GM23248 (cell line): ENCODE measurements at regions not wholly inside any gene's neighbourhood (a gene's known extent, or its start where the extent isn't known, plus 50 kb on each side); places are given as distances from the start of the nearest gene placed in this dataset.

Experiments used
- DNase-seq: peaks from one replicate; pipeline ENCODE4 v3.0.0-alpha.2; 2015
- H2AFZ ChIP-seq: fragments of 200-600 bp; sonication (generic); 2 replicates; pipeline ENCODE4 v1.6.1; 2016; ENCODE audit warnings: antibody characterized with exemption
- H3F3A ChIP-seq: fragments of 200-600 bp; sonication (generic); 2 replicates; pipeline ENCODE4 v1.6.1; 2016; ENCODE audit warnings: mild to moderate bottlenecking, antibody characterized with exemption, mixed run types; ENCODE audit not compliant: insufficient read depth
- H3K27ac ChIP-seq: fragments of 200-600 bp; sonication (generic); 2 replicates; pipeline ENCODE4 v1.5.1; 2016; ENCODE audit warnings: mild to moderate bottlenecking
- H3K27me3 ChIP-seq: fragments of 200-600 bp; sonication (generic); replicated peaks from 2 replicates; pipeline ENCODE4 v1.6.1; 2016; ENCODE audit warnings: mild to moderate bottlenecking; ENCODE audit not compliant: insufficient read depth
- H3K36me3 ChIP-seq: fragments of 200-600 bp; sonication (generic); 2 replicates; pipeline ENCODE4 v1.6.1; 2016; ENCODE audit warnings: low read depth, mild to moderate bottlenecking
- H3K4me1 ChIP-seq: fragments of 200-600 bp; sonication (generic); 2 replicates; pipeline ENCODE4 v1.6.1; 2016; ENCODE audit warnings: mild to moderate bottlenecking; ENCODE audit not compliant: insufficient read depth
- H3K4me2 ChIP-seq: fragments of 200-600 bp; sonication (generic); one replicate; pipeline ENCODE4 v1.6.1; 2016; ENCODE audit warnings: mild to moderate bottlenecking; ENCODE audit not compliant: unreplicated experiment
- H3K4me3 ChIP-seq: fragments of 200-600 bp; sonication (generic); 2 replicates; pipeline ENCODE4 v1.5.1; 2016; ENCODE audit warnings: mild to moderate bottlenecking
- H3K79me2 ChIP-seq: fragments of 200-600 bp; sonication (generic); 2 replicates; pipeline ENCODE4 v1.6.1; 2016; ENCODE audit warnings: mild to moderate bottlenecking; ENCODE audit not compliant: insufficient read depth
- H3K9ac ChIP-seq: fragments of 200-600 bp; sonication (generic); 2 replicates; pipeline ENCODE4 v1.6.1; 2016; ENCODE audit warnings: mild to moderate bottlenecking
- H3K9me2 ChIP-seq: fragments of 200-600 bp; sonication (generic); 2 replicates; pipeline ENCODE4 v1.6.1; 2016; ENCODE audit warnings: mixed run types, mild to moderate bottlenecking, moderate library complexity; ENCODE audit not compliant: insufficient read depth
- H3K9me3 ChIP-seq: fragments of 200-600 bp; sonication (generic); one replicate; pipeline ENCODE4 v1.6.1; 2017; ENCODE audit warnings: low read depth
- H4K20me1 ChIP-seq: fragments of 200-600 bp; sonication (generic); 2 replicates; pipeline ENCODE4 v1.6.0; 2016; ENCODE audit not compliant: insufficient read depth
- EZH2 ChIP-seq: fragments of 200-600 bp; sonication (generic); IDR thresholded peaks from 2 replicates; pipeline ENCODE4 v1.6.1; 2018; ENCODE audit warnings: antibody characterized with exemption, mild to moderate bottlenecking; ENCODE audit not compliant: insufficient read depth, poor library complexity, severe bottlenecking
- EZH2phosphoT487 ChIP-seq: fragments of 200-600 bp; sonication (generic); IDR thresholded peaks from 2 replicates; pipeline ENCODE4 v1.6.1; 2018; ENCODE audit warnings: antibody characterized with exemption, moderate library complexity, mild to moderate bottlenecking, low read depth; ENCODE audit not compliant: insufficient read depth
- WGBS, 2 experiments: methylation state at CpG; one replicate each; pipeline ENCODE4 v1.1.6; 2015 to 2017; ENCODE audit warnings: low lambda C conversion rate in 2 of 2, low coverage in 1 of 2; ENCODE audit errors: missing lambda C conversion rate in 2 of 2; 5-methylcytosine and 5-hydroxymethylcytosine counted together
- in situ Hi-C: fragments of 300-500 bp; cut with MboI; formaldehyde crosslinking; loops from 2 replicates; pipeline ENCODE4 v1.15.0; 2020

- no peaks in the 10 kb centered on the region for H3K4me1 ChIP-seq
- no peaks in the 10 kb centered on the region for H3K79me2 ChIP-seq
- DNase-seq, result no peak
- H3K27me3 ChIP-seq, result no peaks in the 10 kb centered on the region
- H3K4me2 ChIP-seq, result no peak overlapping the region
- H3K4me3 ChIP-seq, result no peak overlapping the region
- no peaks in the 10 kb centered on the region for H3K36me3 ChIP-seq
- in situ Hi-C loops, result no loop called here
- no peaks in the 10 kb centered on the region for H3K9me3 ChIP-seq
- H3K27ac ChIP-seq, result no peak overlapping the region
- 49% methylated on average over 5 of the region's 5 CpGs for WGBS, 2 experiments
- no peaks in the 10 kb centered on the region for H4K20me1 ChIP-seq
- H3K9ac ChIP-seq, result no peak overlapping the region
- no peak overlapping the region for H2AFZ ChIP-seq
- TF ChIP-seq EZH2phosphoT487, result no peak
- no peak for TF ChIP-seq EZH2
- no peaks in the 10 kb centered on the region for H3F3A ChIP-seq
- no peaks in the 10 kb centered on the region for H3K9me2 ChIP-seq
Observed at GRCh38 chr7:142606081-142606480, 143.2 kb upstream of the PRSS1 start.

- H3K27ac ChIP-seq, result no peak overlapping the region
- TF ChIP-seq EZH2 (no peak), EZH2phosphoT487 (no peak)
- no peaks in the 10 kb centered on the region for H3K9me3 ChIP-seq
- H4K20me1 ChIP-seq, result no peaks in the 10 kb centered on the region
- DNase-seq, result no peak
- no peaks in the 10 kb centered on the region for H3K36me3 ChIP-seq
- in situ Hi-C loops, result no loop called here
- H3K4me1 ChIP-seq, result no peaks in the 10 kb centered on the region
- H3K9ac ChIP-seq, result no peak overlapping the region
- no peaks in the 10 kb centered on the region for H3K9me2 ChIP-seq
- H3F3A ChIP-seq, result no peaks in the 10 kb centered on the region
- H3K4me2 ChIP-seq, result no peak overlapping the region
- H3K4me3 ChIP-seq, result no peak overlapping the region
- H3K79me2 ChIP-seq, result no peaks in the 10 kb centered on the region
- H2AFZ ChIP-seq, result no peak overlapping the region
- no peaks in the 10 kb centered on the region for H3K27me3 ChIP-seq
- WGBS, 2 experiments, result 63 to 66% methylated on average over 3 of the region's 3 CpGs
Observed at GRCh38 chr7:142604671-142605070, 144.6 kb upstream of the PRSS1 start.

- Histone ChIP-seq H3K9me3 (no peaks in the 10 kb centered on the region), H3K36me3 (no peaks in the 10 kb centered on the region), H2AFZ (no peak overlapping the region), H3K79me2 (no peaks in the 10 kb centered on the region), H3K9me2 (no peaks in the 10 kb centered on the region), H4K20me1 (no peaks in the 10 kb centered on the region), H3F3A (no peaks in the 10 kb centered on the region), H3K27me3 (no peaks in the 10 kb centered on the region), H3K9ac (no peak overlapping the region), H3K4me2 (peak overlapping the region; percentile 56), H3K27ac (no peak overlapping the region), H3K4me3 (peak overlapping the region; percentile 29; the same call in 1 of the 2 replicates), H3K4me1 (no peaks in the 10 kb centered on the region)
- in situ Hi-C loops, result no loop called here
- WGBS, 2 experiments, result 17 to 21% methylated on average over 9 of the region's 9 CpGs
- TF ChIP-seq EZH2phosphoT487, result no peak
- TF ChIP-seq EZH2, result no peak
- DNase-seq, result peak; percentile 54
Observed at GRCh38 chr7:142603870-142604448, 145.3 kb upstream of the PRSS1 start.

GRCh38 chr7:142602756-142603155 is 146.5 kb upstream of the PRSS1 start:
- no peak overlapping the region for H3K9ac ChIP-seq
- H3K36me3 ChIP-seq, result no peaks in the 10 kb centered on the region
- H3K4me3 ChIP-seq, result no peak overlapping the region
- H4K20me1 ChIP-seq, result no peaks in the 10 kb centered on the region
- H3F3A ChIP-seq, result no peaks in the 10 kb centered on the region
- WGBS, 2 experiments, result 30 to 39% methylated on average over 8 of the region's 8 CpGs
- TF ChIP-seq EZH2 (no peak), EZH2phosphoT487 (no peak)
- no peaks in the 10 kb centered on the region for H3K4me1 ChIP-seq
- no peaks in the 10 kb centered on the region for H3K9me3 ChIP-seq
- H3K27ac ChIP-seq, result no peak overlapping the region
- H2AFZ ChIP-seq, result no peak overlapping the region
- no peaks in the 10 kb centered on the region for H3K79me2 ChIP-seq
- no peaks in the 10 kb centered on the region for H3K27me3 ChIP-seq
- H3K9me2 ChIP-seq, result no peaks in the 10 kb centered on the region
- H3K4me2 ChIP-seq, result no peak overlapping the region
- DNase-seq, result no peak
- in situ Hi-C loops, result no loop called here

- no peaks in the 10 kb centered on the region for H3K9me2 ChIP-seq
- H2AFZ ChIP-seq, result no peak overlapping the region
- no peaks in the 10 kb centered on the region for H3K4me1 ChIP-seq
- H3K9ac ChIP-seq, result no peak overlapping the region
- no peak for DNase-seq
- no peaks in the 10 kb centered on the region for H3F3A ChIP-seq
- H3K9me3 ChIP-seq, result no peaks in the 10 kb centered on the region
- no peaks in the 10 kb centered on the region for H3K36me3 ChIP-seq
- H4K20me1 ChIP-seq, result no peaks in the 10 kb centered on the region
- TF ChIP-seq EZH2phosphoT487 (no peak), EZH2 (no peak)
- H3K79me2 ChIP-seq, result no peaks in the 10 kb centered on the region
- WGBS, 2 experiments, result 90 to 94% methylated on average over 9 of the region's 9 CpGs
- no peak overlapping the region for H3K4me2 ChIP-seq
- no peaks in the 10 kb centered on the region for H3K27me3 ChIP-seq
- H3K27ac ChIP-seq, result no peak overlapping the region
- in situ Hi-C loops, result no loop called here
- H3K4me3 ChIP-seq, result no peak overlapping the region
Observed at GRCh38 chr7:142602183-142602582, 147.1 kb upstream of the PRSS1 start.
